ENCODE measurements at regions not wholly inside any gene's neighbourhood (a gene's known extent, or its start where the extent isn't known, plus 50 kb on each side); places are given as distances from the start of the nearest gene placed in this dataset.

GRCh38 chr19:32181216-32181920 is 164.0 kb upstream of the ZNF507 start:
- 46 to 56% methylated on average over 13 of the region's 13 CpGs for WGBS, 2 donors
- H3K9me3 ChIP-seq (ENCODE audit: control insufficient read depth in 2 of 2, insufficient read depth in 1 of 2, low read depth in 1 of 2, low read length in 1 of 2) = peaks cover 0 to 5% of the 10 kb centered on the region in 2 donors
- H3K36me3 ChIP-seq (ENCODE audit: control insufficient read depth in 2 of 2, insufficient read depth in 2 of 2, low read length in 1 of 2) = no peaks in the 10 kb centered on the region
- no peaks in the 10 kb centered on the region for H3K4me1 ChIP-seq (ENCODE audit: control insufficient read depth in 2 of 2, insufficient read depth in 2 of 2, low read length in 1 of 2)
- H3K4me3 ChIP-seq (ENCODE audit: low read depth in 1 of 2, low read length in 2 of 2) = no peak overlapping the region
- H3K27ac ChIP-seq (ENCODE audit: low read depth in 2 of 2, low read length in 1 of 2) = no peak overlapping the region
- H3K27me3 ChIP-seq (ENCODE audit: control insufficient read depth in 1 of 2, insufficient read depth in 2 of 2, low read length in 2 of 2) = no peaks in the 10 kb centered on the region

- peaks cover 0 to 3% of the 10 kb centered on the region in 2 donors for H3K9me3 ChIP-seq (ENCODE audit: control insufficient read depth in 2 of 2, insufficient read depth in 1 of 2, low read depth in 1 of 2, low read length in 1 of 2)
- no peaks in the 10 kb centered on the region for H3K36me3 ChIP-seq (ENCODE audit: control insufficient read depth in 2 of 2, insufficient read depth in 2 of 2, low read length in 1 of 2)
- no peaks in the 10 kb centered on the region for H3K4me1 ChIP-seq (ENCODE audit: control insufficient read depth in 2 of 2, insufficient read depth in 2 of 2, low read length in 1 of 2)
- 79 to 80% methylated on average over 6 of the region's 6 CpGs for WGBS, 2 donors
- no peaks in the 10 kb centered on the region for H3K27me3 ChIP-seq (ENCODE audit: control insufficient read depth in 1 of 2, insufficient read depth in 2 of 2, low read length in 2 of 2)
- no peak overlapping the region for H3K27ac ChIP-seq (ENCODE audit: low read depth in 2 of 2, low read length in 1 of 2)
- H3K4me3 ChIP-seq (ENCODE audit: low read depth in 1 of 2, low read length in 2 of 2) = no peak overlapping the region
These were observed 158.7 kb upstream of the ZNF507 start for GRCh38 chr19:32186542-32187330.

GRCh38 chr19:32188921-32189320 is 156.5 kb upstream of the ZNF507 start:
- peaks cover 0 to 3% of the 10 kb centered on the region in 2 donors for H3K9me3 ChIP-seq (ENCODE audit: control insufficient read depth in 2 of 2, insufficient read depth in 1 of 2, low read depth in 1 of 2, low read length in 1 of 2)
- H3K27ac ChIP-seq (ENCODE audit: low read depth in 2 of 2, low read length in 1 of 2) = no peak overlapping the region
- no peaks in the 10 kb centered on the region for H3K36me3 ChIP-seq (ENCODE audit: control insufficient read depth in 2 of 2, insufficient read depth in 2 of 2, low read length in 1 of 2)
- H3K27me3 ChIP-seq (ENCODE audit: control insufficient read depth in 1 of 2, insufficient read depth in 2 of 2, low read length in 2 of 2) = no peaks in the 10 kb centered on the region
- 63 to 66% methylated on average over 2 of the region's 2 CpGs for WGBS, 2 donors
- no peak overlapping the region for H3K4me3 ChIP-seq (ENCODE audit: low read depth in 1 of 2, low read length in 2 of 2)
- H3K4me1 ChIP-seq (ENCODE audit: control insufficient read depth in 2 of 2, insufficient read depth in 2 of 2, low read length in 1 of 2) = no peaks in the 10 kb centered on the region

- no peak overlapping the region for H3K4me3 ChIP-seq (ENCODE audit: low read depth in 1 of 2, low read length in 2 of 2)
- WGBS, 2 donors = 48 to 50% methylated on average over 6 of the region's 6 CpGs
- no peaks in the 10 kb centered on the region for H3K36me3 ChIP-seq (ENCODE audit: control insufficient read depth in 2 of 2, insufficient read depth in 2 of 2, low read length in 1 of 2)
- H3K27ac ChIP-seq (ENCODE audit: low read depth in 2 of 2, low read length in 1 of 2) = no peak overlapping the region
- H3K4me1 ChIP-seq (ENCODE audit: control insufficient read depth in 2 of 2, insufficient read depth in 2 of 2, low read length in 1 of 2) = no peaks in the 10 kb centered on the region
- peaks cover 0 to 3% of the 10 kb centered on the region in 2 donors for H3K9me3 ChIP-seq (ENCODE audit: control insufficient read depth in 2 of 2, insufficient read depth in 1 of 2, low read depth in 1 of 2, low read length in 1 of 2)
- no peaks in the 10 kb centered on the region for H3K27me3 ChIP-seq (ENCODE audit: control insufficient read depth in 1 of 2, insufficient read depth in 2 of 2, low read length in 2 of 2)
These were observed 155.3 kb upstream of the ZNF507 start for GRCh38 chr19:32189956-32190706.

GRCh38 chr19:32191921-32192320 is 153.5 kb upstream of the ZNF507 start:
- Histone ChIP-seq H3K27ac (ENCODE audit: low read depth in 2 of 2, low read length in 1 of 2) (no peak overlapping the region), H3K36me3 (ENCODE audit: control insufficient read depth in 2 of 2, insufficient read depth in 2 of 2, low read length in 1 of 2) (no peaks in the 10 kb centered on the region), H3K4me1 (ENCODE audit: control insufficient read depth in 2 of 2, insufficient read depth in 2 of 2, low read length in 1 of 2) (no peaks in the 10 kb centered on the region), H3K27me3 (ENCODE audit: control insufficient read depth in 1 of 2, insufficient read depth in 2 of 2, low read length in 2 of 2) (no peaks in the 10 kb centered on the region), H3K4me3 (ENCODE audit: low read depth in 1 of 2, low read length in 2 of 2) (no peak overlapping the region), H3K9me3 (ENCODE audit: control insufficient read depth in 2 of 2, insufficient read depth in 1 of 2, low read depth in 1 of 2, low read length in 1 of 2) (peaks cover 3 to 5% of the 10 kb centered on the region in 2 donors)
- WGBS, 2 donors = 86 to 89% methylated on average over 3 of the region's 3 CpGs

GRCh38 chr19:32195706-32196610 is 149.5 kb upstream of the ZNF507 start:
- 81 to 82% methylated on average over 13 of the region's 13 CpGs for WGBS, 2 donors
- H3K4me1 ChIP-seq (ENCODE audit: control insufficient read depth in 2 of 2, insufficient read depth in 2 of 2, low read length in 1 of 2) = no peaks in the 10 kb centered on the region
- no peaks in the 10 kb centered on the region for H3K27me3 ChIP-seq (ENCODE audit: control insufficient read depth in 1 of 2, insufficient read depth in 2 of 2, low read length in 2 of 2)
- H3K27ac ChIP-seq (ENCODE audit: low read depth in 2 of 2, low read length in 1 of 2) = no peak overlapping the region
- H3K4me3 ChIP-seq (ENCODE audit: low read depth in 1 of 2, low read length in 2 of 2) = no peak overlapping the region
- peaks cover 6 to 8% of the 10 kb centered on the region in 2 donors for H3K9me3 ChIP-seq (ENCODE audit: control insufficient read depth in 2 of 2, insufficient read depth in 1 of 2, low read depth in 1 of 2, low read length in 1 of 2)
- no peaks in the 10 kb centered on the region for H3K36me3 ChIP-seq (ENCODE audit: control insufficient read depth in 2 of 2, insufficient read depth in 2 of 2, low read length in 1 of 2)

- WGBS, 2 donors = 84 to 85% methylated on average over 13 of the region's 13 CpGs
- no peaks in the 10 kb centered on the region for H3K36me3 ChIP-seq (ENCODE audit: control insufficient read depth in 2 of 2, insufficient read depth in 2 of 2, low read length in 1 of 2)
- no peaks in the 10 kb centered on the region for H3K4me1 ChIP-seq (ENCODE audit: control insufficient read depth in 2 of 2, insufficient read depth in 2 of 2, low read length in 1 of 2)
- no peak overlapping the region for H3K27ac ChIP-seq (ENCODE audit: low read depth in 2 of 2, low read length in 1 of 2)
- no peaks in the 10 kb centered on the region for H3K27me3 ChIP-seq (ENCODE audit: control insufficient read depth in 1 of 2, insufficient read depth in 2 of 2, low read length in 2 of 2)
- peaks cover 6 to 8% of the 10 kb centered on the region in 2 donors for H3K9me3 ChIP-seq (ENCODE audit: control insufficient read depth in 2 of 2, insufficient read depth in 1 of 2, low read depth in 1 of 2, low read length in 1 of 2)
- no peak overlapping the region for H3K4me3 ChIP-seq (ENCODE audit: low read depth in 1 of 2, low read length in 2 of 2)
These were observed 148.6 kb upstream of the ZNF507 start for GRCh38 chr19:32196690-32197420.

GRCh38 chr19:32197896-32198882 is 147.2 kb upstream of the ZNF507 start:
- Histone ChIP-seq H3K27ac (ENCODE audit: low read depth in 2 of 2, low read length in 1 of 2) (no peak overlapping the region), H3K4me3 (ENCODE audit: low read depth in 1 of 2, low read length in 2 of 2) (no peak overlapping the region), H3K36me3 (ENCODE audit: control insufficient read depth in 2 of 2, insufficient read depth in 2 of 2, low read length in 1 of 2) (no peaks in the 10 kb centered on the region), H3K27me3 (ENCODE audit: control insufficient read depth in 1 of 2, insufficient read depth in 2 of 2, low read length in 2 of 2) (no peaks in the 10 kb centered on the region), H3K4me1 (ENCODE audit: control insufficient read depth in 2 of 2, insufficient read depth in 2 of 2, low read length in 1 of 2) (no peaks in the 10 kb centered on the region), H3K9me3 (ENCODE audit: control insufficient read depth in 2 of 2, insufficient read depth in 1 of 2, low read depth in 1 of 2, low read length in 1 of 2) (peaks cover 6 to 8% of the 10 kb centered on the region in 2 donors)
- 63 to 66% methylated on average over 13 of the region's 13 CpGs for WGBS, 2 donors
